Eye (tissue), 1 donor: ENCODE measurements at regions not wholly inside any gene's neighbourhood (a gene's known extent, or its start where the extent isn't known, plus 50 kb on each side); places are given as distances from the start of the nearest gene placed in this dataset.

Source experiments
- DNase-seq: peaks from one replicate; pipeline ENCODE4 v3.0.0-alpha.2; 2015

- DNase-seq = peak; percentile 11
Measured at GRCh38 chrX:8971116-8971515, 62.8 kb downstream of the FAM9B start.

GRCh38 chrX:8969378-8969777, 64.5 kb downstream of the FAM9B start:
- no peak for DNase-seq

GRCh38 chrX:8967461-8967860, 66.5 kb downstream of the FAM9B start:
- no peak for DNase-seq

- DNase-seq = peak; percentile 1
Measured at GRCh38 chrX:8960957-8961468, 72.9 kb downstream of the FAM9B start.

GRCh38 chrX:8955511-8955910, 78.4 kb downstream of the FAM9B start:
- DNase-seq = no peak

GRCh38 chrX:8946563-8946962, 87.4 kb downstream of the FAM9B start:
- no peak for DNase-seq

- DNase-seq = no peak
Measured at GRCh38 chrX:8939322-8939721, 94.6 kb downstream of the FAM9B start.

- no peak for DNase-seq
Measured at GRCh38 chrX:8927701-8928100, 106.2 kb downstream of the FAM9B start.

GRCh38 chrX:8927066-8927635, 106.8 kb downstream of the FAM9B start:
- DNase-seq = no peak

- no peak for DNase-seq
Measured at GRCh38 chrX:8921615-8922014, 112.3 kb downstream of the FAM9B start.

GRCh38 chrX:8919801-8920200, 114.1 kb downstream of the FAM9B start:
- DNase-seq = no peak

- no peak for DNase-seq
Measured at GRCh38 chrX:8916697-8917096, 115.5 kb upstream of the FAM9A start.

- DNase-seq = no peak
Measured at GRCh38 chrX:8914681-8915080, 113.5 kb upstream of the FAM9A start.

GRCh38 chrX:8913655-8914409, 112.6 kb upstream of the FAM9A start:
- no peak for DNase-seq

- DNase-seq = no peak
Measured at GRCh38 chrX:8907688-8908087, 106.5 kb upstream of the FAM9A start.

GRCh38 chrX:8906299-8906938, 105.2 kb upstream of the FAM9A start:
- no peak for DNase-seq

- no peak for DNase-seq
Measured at GRCh38 chrX:8897259-8897658, 96.1 kb upstream of the FAM9A start.

GRCh38 chrX:8890794-8891193, 89.6 kb upstream of the FAM9A start:
- DNase-seq = no peak

- DNase-seq = no peak
Measured at GRCh38 chrX:8887004-8887403, 85.8 kb upstream of the FAM9A start.

- DNase-seq = no peak
Measured at GRCh38 chrX:8879750-8880149, 78.6 kb upstream of the FAM9A start.

GRCh38 chrX:8873956-8874355, 72.8 kb upstream of the FAM9A start:
- no peak for DNase-seq

- DNase-seq = no peak
Measured at GRCh38 chrX:8873102-8873501, 71.9 kb upstream of the FAM9A start.

GRCh38 chrX:8870411-8870810, 69.2 kb upstream of the FAM9A start:
- DNase-seq = no peak

GRCh38 chrX:8869812-8870211, 68.6 kb upstream of the FAM9A start:
- no peak for DNase-seq
